HG03521 (cell line): ENCODE measurements at regions not wholly inside any gene's neighbourhood (a gene's known extent, or its start where the extent isn't known, plus 50 kb on each side); places are given as distances from the start of the nearest gene placed in this dataset.
"Not testable (repeated sequence)": the region's sequence is repeated elsewhere in the genome, so short reads cannot be mapped to it uniquely, and the experiment has no call there.

Experiments used
- ATAC-seq: cut with Tn5 transposase; IDR thresholded peaks from one replicate; pipeline ENCODE4 v1.9.1; 2021; ENCODE audit warnings: mild to moderate bottlenecking, moderate library complexity; ENCODE audit not compliant: unreplicated experiment

DNA sequence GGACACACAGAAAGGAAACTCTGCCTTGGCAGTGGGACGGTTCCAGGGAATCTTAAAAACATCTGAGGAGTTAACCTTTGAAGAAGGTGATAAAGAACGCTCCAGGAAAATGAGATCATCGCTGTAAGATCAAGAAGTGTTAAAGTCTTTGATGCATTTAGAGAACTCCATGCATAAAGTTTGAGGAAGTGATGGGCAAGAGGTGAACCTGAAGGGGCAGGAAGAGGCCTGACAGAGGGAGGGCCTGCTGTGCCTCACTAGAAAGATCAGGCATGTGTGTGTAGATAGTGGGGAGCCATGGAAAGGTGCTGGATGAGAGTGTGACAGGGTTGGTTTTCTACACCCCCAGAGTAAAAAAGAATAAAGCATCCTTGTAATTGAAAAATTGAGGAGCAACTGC is 889.2 kb downstream of the MCTP2 start:
- no peak for ATAC-seq

DNA sequence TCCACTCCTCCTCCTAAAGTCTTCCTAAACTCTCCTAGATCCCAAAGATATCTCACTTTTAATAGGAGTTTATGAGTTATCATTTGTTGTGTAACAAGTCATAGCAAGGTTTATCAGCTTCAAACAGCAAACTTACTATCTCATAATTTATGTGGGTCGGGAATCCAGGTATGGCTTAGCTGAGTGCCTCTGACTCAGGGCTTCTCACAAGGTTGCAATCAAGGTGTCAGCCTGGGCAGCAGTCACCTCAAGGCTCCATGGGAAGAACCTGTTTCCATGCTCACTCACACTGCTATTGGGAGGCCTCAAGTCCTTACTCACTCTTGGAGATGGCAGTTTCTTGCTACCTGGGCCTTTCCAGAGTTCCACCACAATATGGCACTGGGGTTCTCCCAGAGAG is 889.8 kb downstream of the MCTP2 start:
- no peak for ATAC-seq

DNA sequence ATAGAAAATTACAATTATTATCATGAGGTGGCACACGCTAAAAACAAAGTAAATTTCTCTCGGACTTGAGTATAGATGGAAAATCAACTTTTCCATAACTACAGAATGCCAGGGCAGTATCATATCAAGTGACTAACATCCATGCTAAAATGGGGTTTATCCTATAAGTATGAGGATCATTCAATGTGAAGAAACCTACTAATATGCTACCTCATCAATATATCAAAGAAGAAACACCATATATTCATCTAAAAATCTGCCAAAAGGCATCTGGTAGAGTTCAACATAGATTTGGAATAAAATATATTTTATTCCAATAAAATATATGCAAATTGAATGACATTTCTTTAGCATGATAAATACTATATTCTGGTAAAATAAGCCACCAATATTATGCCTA is 894.4 kb downstream of the MCTP2 start:
- ATAC-seq: no peak

DNA sequence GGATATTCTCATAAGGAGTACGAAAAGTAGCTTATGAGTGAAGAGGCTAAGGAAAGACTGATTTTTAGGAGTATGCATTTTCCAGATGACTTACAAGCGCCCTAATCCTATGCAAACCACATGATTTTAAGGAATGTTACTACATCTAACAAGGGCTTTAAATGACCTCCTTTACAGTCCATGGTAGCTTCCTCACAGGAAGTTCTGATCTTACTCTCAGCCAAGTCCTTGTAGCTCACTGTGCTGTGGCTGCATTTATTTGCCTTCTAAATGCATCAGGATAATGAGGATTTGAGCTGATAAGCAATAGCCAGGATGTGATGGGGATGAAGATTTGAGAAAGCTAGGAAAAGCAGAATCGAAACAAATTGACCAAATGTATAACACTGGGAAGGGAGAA is 896.0 kb downstream of the MCTP2 start:
- ATAC-seq: no peak

DNA sequence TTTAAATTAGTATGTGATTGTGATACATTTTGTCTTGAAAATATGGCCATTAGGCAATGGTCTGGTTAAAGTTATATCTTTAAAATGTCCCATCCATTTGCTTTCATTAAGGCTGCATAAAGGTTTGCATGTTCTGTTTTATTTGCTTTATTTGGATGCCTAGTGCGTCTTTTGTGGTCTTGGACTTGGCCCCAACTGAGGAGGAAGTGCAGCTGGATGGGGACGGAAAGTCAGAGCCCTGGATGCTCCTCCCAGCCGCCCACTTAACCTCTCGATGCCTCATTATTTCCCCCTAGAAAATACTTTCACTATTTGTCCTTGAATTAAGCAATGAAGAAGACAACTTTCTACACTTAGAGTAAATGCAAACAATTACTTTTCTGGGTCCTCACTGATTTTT is 898.2 kb downstream of the MCTP2 start:
- no peak for ATAC-seq

DNA sequence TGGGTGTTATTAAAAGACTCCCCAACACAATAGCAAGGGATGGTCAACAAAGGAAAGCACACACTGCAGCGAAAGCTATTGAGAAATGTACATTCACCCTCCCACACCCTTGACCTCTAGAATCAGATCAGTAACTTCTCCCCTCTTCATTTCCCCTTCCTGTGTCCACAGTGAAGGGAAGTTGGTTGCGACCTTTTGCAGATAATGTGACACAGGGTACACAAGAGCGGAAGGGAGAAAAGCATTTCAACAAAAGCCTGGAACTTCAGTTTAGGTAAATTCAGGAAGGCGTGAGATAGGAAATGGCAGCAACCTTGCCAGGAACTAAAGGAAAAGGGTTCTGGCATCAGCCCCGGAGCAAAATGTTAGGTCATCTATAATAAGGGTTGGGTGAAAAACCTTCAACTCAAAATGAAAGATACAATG is 899.8 kb downstream of the MCTP2 start:
- ATAC-seq: no peak

DNA sequence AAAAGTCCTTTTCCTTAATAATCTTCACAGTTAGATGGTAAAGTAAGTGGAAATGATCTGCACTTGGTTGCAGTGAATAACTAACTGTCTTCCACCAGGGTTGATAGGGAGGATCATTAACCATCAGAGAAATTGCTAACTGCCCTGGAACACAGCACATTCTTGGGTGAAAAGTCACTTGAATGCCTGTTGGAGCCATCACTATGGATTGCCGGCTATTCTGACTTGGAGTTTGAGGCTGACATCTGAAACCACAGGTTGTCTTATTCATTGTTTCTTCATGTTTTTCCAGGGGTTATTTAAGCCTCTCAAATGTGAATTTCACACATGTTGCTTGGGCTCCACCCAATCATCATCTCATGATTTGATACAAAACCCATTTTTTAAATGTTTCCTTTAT is 901.4 kb downstream of the MCTP2 start:
- ATAC-seq: no peak

DNA sequence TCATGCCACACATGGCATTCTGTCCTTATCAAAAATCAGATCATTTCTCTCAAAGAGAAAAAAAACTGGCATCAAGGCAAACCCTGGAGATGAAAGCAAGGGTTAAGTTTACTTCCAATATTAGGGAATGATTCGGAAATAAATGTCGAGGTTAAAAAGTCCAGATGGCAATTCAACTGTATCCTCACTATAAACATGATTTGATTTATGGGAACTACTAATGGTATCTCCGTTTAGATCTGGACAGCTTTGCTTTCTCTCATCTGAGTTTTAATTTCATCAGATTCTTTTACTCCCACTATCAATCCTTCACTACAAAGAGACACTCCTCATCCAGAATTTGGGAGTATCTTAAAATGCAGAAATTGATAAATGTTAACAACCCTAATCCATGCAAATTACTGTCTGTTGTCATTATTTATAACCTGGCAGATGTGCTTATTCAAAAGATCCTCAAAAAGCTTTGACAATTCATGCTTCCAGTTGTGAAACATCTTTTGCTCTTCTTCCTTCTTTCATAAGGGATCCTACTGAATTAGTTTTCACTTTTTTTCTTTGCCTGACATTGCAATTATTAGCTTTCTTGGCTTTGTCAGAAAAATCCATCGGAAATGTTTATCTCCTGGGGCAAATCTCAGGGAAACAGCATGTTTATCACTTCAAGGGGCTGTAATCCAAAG is 903.2 kb downstream of the MCTP2 start:
- no peak for ATAC-seq

DNA sequence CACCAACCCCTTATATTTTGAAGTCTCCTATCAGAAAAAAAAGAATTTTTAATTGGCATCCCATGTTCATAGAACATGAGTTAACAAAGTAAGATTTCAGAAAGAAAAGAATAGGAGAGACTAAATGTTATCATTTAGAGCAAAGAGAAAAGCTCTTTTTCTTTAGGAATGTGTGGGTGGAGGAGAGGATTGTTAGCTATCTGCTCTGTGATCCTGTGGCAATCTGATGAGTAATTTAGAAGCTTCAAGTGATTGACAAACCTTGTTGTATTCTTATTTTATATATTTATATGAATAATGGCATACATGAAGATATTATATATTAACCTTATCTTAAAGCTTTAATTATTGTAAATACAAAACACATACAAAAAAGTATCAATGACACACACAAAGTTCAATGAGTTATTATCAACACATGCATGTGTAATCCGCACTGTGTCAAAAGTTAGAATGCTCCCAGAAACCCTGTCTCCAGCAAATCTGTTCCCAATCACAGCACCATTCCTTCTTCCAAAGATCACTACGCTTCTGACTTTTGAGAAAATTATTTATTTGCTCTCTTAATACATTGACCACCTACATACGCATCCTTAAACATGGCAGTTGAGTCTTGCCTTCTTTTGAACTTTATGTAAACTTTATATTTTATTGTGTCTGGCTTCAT is 907.4 kb downstream of the MCTP2 start:
- no peak for ATAC-seq

DNA sequence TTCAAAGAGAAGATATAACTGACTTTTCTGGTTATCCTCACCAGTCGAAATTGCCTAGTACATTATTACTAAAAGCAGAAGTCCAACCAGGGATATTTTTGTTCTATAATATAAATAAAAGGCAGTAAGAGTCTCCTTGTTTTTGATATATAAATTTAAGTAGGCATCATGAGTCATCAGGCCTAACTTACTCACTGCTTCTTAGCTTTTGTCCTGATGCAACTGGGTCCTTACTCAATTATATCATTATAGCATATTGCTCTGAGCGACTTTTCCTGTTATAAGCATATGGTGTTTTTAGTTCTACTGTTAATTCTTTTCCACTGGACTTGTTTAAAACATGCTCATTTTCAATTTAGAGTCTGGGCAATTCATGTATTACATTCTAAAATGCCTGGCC is 910.1 kb downstream of the MCTP2 start:
- no peak for ATAC-seq

DNA sequence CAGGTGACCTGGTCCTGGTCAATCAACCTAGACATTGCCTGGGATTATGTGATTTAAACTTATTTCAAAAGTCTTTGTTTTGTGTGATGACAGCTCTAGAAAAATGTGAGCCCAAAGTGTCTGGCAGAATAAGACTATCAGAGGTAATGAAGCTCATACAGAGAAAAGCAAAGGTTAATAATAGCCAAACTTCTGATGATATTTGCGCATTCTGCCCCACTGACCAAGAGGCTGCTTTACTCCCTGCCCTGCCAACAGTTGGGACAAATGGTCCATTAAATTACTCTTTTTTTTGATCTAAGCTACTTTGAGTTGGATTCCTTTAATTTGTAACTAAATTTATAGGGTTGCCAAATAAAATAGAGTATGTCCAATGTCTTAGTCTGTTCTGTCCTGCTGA is 911.2 kb downstream of the MCTP2 start:
- ATAC-seq: no peak

DNA sequence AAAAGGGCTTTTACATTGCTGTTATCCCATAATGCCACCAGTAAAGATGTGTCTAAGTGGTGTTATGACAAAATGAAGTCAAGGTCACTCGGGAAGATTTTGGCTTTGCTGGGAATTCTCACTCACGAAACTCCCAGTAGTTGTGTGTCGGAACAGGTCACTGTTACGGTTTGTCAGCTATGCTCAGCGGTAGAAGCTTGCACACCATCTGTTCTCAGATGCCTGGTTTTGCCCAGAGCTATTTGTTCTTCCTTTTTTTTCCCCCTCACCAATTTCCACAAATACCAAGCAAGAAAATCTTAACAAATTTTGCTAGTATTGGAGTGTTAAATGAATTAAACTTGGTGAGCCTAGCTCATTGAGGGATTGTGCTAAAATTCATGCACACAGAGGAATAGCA is 915.1 kb downstream of the MCTP2 start:
- no peak for ATAC-seq

DNA sequence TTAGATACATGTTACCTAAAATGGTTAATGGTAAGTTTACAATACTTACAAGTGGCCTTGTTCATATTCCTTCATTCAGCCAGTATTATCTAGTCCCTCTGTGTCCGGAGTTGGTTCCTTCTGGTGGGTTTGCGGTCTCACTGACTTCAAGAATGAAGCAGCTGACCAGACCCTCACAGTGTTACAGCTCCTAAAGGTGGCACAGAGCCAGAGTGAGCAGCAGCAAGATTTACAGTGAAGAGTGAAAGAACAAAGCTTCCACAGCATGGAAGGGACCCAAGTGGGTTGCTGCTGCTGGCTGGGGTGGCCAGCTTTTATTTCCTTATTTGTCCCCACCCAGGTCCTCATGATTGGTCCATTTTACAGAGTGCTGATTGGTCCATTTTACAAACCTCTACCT is 916.8 kb downstream of the MCTP2 start:
- no peak for ATAC-seq

DNA sequence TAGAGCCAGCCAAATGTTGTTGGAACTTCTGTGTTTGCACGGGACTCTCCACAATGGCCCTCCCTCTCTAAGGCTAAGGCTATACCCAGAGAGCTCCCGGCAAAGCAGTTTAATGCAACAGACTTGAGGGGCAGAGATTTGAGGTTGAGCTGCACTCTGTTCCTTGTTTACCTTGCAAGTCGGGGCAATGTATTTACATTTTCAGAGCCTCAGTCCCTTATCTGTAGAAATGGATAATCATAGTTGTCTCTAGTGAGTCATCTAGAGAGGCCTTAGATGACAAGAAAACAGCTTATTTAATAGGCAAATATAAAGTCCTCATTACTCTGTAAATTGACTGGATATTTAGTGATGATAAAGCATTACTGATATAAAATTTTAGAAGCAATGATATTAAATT is 917.7 kb downstream of the MCTP2 start:
- no peak for ATAC-seq

DNA sequence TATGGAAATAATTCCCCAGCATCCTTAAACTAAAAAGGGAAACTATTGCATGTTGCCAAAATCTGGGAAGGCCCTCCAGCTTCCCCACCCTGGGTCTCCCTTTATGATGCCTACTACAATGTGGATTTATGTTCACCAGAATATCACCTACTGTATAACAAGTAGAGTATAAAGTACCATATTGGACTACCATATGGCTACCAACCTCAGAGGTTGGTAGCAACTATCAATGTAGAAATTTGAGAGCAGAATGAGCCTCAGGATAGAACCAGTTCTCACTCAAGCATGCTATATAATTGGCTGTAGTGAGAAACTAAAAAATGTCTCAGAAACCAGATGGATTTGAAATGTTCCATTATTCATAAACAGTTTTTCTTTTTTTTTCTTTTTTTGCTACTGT is 918.4 kb downstream of the MCTP2 start:
- no peak for ATAC-seq

DNA sequence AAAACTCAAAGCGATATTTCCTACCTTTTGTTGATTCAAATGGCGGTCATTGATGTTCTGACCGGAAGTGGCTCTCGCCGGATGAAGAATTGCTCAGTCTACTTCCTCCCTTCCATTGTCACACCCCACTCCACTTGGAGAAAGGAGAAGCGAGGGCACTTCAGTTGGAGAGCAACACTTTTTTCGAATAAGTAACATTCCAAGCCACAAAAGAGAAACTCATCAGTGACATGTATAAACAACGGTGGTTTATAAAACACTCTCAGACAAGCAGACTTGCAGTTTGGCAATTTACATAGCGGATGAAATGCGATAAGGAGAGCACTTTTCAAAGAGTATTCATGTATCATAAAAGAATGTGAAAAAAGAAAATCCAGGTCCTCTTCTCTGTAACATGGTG is 919.1 kb downstream of the MCTP2 start:
- no peak for ATAC-seq

DNA sequence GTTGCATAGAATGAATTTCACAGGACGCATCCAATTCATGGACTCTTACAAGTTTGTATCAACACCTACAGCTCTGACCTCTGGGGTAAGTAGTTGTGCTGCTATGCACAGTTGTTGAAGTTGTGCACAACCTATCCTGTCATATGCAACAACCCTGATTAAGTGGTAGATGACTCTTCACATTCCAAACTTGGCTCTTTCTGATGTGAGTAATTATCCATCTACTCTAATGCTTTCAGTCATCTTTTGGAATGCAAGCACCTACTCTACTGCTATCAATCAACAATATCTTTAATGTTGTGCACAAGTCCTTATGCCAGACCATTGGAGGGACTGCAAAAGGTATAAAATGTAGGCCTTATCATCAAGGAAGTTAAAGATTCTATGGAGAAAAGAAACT is 921.4 kb downstream of the MCTP2 start:
- no peak for ATAC-seq

DNA sequence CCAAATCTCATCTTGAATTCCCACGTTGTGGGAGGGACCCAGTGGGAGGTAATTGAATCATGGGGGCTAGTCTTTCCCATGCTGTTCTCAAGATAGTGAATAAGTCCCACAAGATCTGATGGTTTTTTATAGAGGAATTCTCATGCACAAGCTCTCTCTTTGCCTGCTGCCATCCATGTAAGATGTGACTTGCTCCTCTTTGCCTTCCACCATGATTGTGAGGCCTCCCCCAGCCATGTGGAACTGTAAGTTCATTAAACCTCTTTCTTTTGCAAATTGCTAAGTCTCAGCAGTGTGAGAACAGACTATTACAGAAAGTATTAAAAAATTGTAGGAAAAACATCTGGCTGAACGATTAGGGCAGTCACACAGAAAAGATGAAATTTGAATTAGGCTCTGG is 921.8 kb downstream of the MCTP2 start:
- ATAC-seq: not testable (repeated sequence)

DNA sequence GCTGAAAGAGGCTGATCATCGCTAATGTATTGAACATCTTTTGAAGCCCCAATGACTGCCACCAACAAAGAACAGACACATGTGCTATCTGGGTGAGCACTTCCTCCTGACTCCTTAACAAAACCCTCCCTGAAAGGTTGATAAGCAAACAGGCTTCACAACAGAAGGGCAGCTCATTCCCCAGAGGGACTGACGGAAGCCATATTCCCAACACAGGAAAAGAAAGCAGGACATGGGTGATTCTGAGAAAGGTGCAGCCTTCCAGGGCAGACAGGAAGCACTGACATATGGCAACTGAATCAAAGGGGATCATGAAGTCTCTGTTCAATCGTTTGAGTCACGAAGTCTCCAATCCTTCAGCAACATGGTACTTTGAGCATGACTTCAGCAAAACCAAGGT is 929.0 kb downstream of the MCTP2 start:
- ATAC-seq: no peak

DNA sequence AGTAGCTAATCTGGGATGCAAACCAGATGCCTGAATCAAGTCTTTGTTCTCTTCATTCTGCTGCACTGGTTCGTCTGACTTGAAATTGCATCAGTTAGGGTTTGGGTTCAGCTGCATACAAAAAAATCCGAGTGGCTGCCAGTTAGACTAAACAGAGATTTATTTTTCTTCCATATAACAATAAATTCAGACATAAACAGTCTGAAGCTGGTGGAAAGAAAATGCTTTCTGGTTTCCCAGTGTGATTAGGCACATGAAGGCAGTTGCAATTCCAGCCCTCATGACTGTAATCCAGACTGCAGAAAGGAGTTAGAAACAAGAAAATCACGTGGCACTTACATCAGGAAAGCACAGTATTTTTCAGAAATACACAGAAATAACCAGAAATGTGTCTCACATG is 930.7 kb downstream of the MCTP2 start:
- no peak for ATAC-seq

DNA sequence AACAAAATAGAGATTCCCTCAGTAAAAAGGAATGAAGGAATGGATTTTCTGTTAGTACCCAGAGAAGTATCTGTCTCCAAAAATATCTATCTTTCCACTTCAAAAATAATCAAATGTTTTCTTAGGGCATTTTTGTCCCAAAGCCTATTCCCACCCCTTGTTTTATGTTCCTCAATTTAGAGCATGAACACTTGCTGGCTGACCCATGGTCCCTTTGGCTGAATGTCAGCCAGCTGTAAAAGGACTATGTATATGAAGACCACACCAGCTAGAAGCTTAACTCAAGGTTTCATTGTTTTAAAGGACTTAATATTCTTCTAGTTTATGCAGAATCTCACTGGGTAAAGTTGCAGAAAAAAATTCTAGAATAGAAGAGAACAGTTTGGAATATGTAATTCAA is 931.2 kb downstream of the MCTP2 start:
- no peak for ATAC-seq

DNA sequence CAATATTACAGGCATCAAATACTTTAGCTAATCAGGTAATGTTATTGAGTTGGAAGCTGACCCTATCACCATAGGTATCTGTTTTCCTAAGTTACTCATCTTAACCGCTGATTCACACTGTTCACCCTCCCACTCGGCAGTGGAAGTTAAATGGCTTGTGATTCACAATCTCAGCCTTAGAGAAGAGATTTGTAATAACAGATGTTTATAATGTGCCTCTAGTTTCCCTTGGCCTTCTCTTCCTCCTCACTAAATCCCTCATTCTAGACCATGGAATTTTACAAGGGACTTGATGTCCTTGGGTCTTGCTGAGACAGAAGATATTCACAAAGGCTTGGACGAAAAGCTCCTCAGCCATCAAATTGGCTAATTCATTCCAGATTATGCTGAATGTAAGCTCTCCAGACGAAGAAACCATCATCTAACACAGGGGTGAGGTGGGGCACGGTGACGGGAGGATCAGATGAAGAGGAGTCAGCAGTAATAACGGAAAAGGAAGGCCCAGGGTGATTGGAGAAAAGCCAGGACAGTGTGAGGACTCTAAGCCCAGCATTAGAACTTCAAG is 931.7 kb downstream of the MCTP2 start:
- ATAC-seq: no peak

DNA sequence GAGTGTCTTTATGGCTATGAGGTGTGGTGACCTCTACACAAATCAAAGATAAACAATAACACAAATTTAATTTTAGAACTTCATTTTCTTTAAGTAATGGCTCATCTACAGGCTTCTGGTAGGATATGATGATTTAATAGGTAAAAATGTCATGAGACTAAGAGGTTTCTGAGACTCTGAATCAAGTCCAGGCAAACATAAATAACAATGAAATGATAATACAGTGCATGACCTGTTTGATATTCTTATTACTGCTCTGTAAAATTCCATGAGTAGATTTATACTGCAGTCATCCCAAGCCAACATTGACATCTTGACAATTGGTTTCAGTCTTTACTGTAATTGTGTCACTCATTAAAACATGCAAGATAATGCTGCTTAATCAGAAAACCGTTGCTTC is 936.8 kb downstream of the MCTP2 start:
- no peak for ATAC-seq
